CD4-positive, alpha-beta T cell (primary cell): ENCODE measurements at regions not wholly inside any gene's neighbourhood (a gene's known extent, or its start where the extent isn't known, plus 50 kb on each side); places are given as distances from the start of the nearest gene placed in this dataset.

Source experiments
- ATAC-seq: fragments of 200-7000 bp; cut with Tn5 transposase; one replicate; pipeline ENCODE4 v1.10.0; 2022; ENCODE audit warnings: mild to moderate bottlenecking; ENCODE audit not compliant: poor library complexity
- CTCF ChIA-PET: fragments of 350-600 bp; sonication (Branson Sonifier 250); formaldehyde crosslinking; loops from one replicate; lab custom pipeline; 2021; ENCODE audit warnings: antibody characterized with exemption, inconsistent platforms; lab: Charles Lee
- POLR2A ChIA-PET: fragments of 350-600 bp; sonication (Branson Sonifier 250); formaldehyde crosslinking; loops from one replicate; lab custom pipeline; 2021; ENCODE audit warnings: antibody characterized with exemption, inconsistent platforms; lab: Charles Lee
- DNase-seq, 14 experiments: peaks; one replicate each; pipeline ENCODE4 v3.0.0-alpha.2; 2013 to 2020; ENCODE audit warnings: mixed read lengths in 2 of 14
- H3K27ac ChIP-seq, 2 donors: one replicate each; pipeline versions ENCODE4 v1.5.1 to v1.7.0; 2013; ENCODE audit warnings: low read length in 2 of 2, low read depth in 1 of 2, mild to moderate bottlenecking in 1 of 2
- H3K27me3 ChIP-seq, 2 experiments: 1 replicate in 1 of 2; 2 replicates in 1 of 2; pipeline versions ENCODE4 v1.6.1 to v1.7.0; 2013; ENCODE audit warnings: low read length in 2 of 2, control low read depth in 1 of 2, mild to moderate bottlenecking in 1 of 2, moderate library complexity in 1 of 2; ENCODE audit not compliant: insufficient read depth in 2 of 2, control insufficient read depth in 1 of 2
- H3K36me3 ChIP-seq: one replicate; pipeline ENCODE4 v1.6.1; 2013; ENCODE audit warnings: low read length, control low read depth; ENCODE audit not compliant: insufficient read depth
- H3K4me1 ChIP-seq: one replicate; pipeline ENCODE4 v1.6.1; 2013; ENCODE audit warnings: low read length, control low read depth; ENCODE audit not compliant: insufficient read depth
- H3K4me3 ChIP-seq: one replicate; pipeline ENCODE4 v1.5.1; 2013; ENCODE audit warnings: mild to moderate bottlenecking, low read length, moderate library complexity
- H3K9me3 ChIP-seq, 2 experiments: 1 replicate in 1 of 2; 2 replicates in 1 of 2; pipeline versions ENCODE4 v1.6.1 to v1.7.0; 2013; ENCODE audit warnings: low read length in 2 of 2, mild to moderate bottlenecking in 2 of 2, control low read depth in 1 of 2, moderate library complexity in 1 of 2; ENCODE audit not compliant: control insufficient read depth in 1 of 2, insufficient read depth in 1 of 2
- H3K27ac Mint-ChIP-seq: one replicate; pipeline ENCODE4 v1.8.0; 2020; ENCODE audit warnings: mixed read lengths
- H3K27me3 Mint-ChIP-seq: one replicate; pipeline ENCODE4 v1.8.0; 2021; ENCODE audit warnings: mixed read lengths
- H3K36me3 Mint-ChIP-seq: one replicate; pipeline ENCODE4 v1.8.0; 2021; ENCODE audit warnings: low read depth, mixed read lengths
- H3K4me1 Mint-ChIP-seq: one replicate; pipeline ENCODE4 v1.8.0; 2021; ENCODE audit warnings: low read depth, mixed read lengths
- H3K4me3 Mint-ChIP-seq: one replicate; pipeline ENCODE4 v1.8.0; 2020; ENCODE audit warnings: mild to moderate bottlenecking, mixed read lengths
- H3K9me3 Mint-ChIP-seq: one replicate; pipeline ENCODE4 v1.8.0; 2020; ENCODE audit warnings: mixed read lengths
- intact Hi-C, 2 experiments: fragments of 100-400 bp; cut with DNase I in 1 of 2; cut with micrococcal nuclease in 1 of 2; formaldehyde crosslinking; loops; one replicate each; pipeline versions ENCODE4 v1.15.1 to v1.9.0; 2023 to 2025; cut with DNase I, micrococcal nuclease
- TF ChIP-seq, protein P1 (sequence below): fragments of 200-600 bp; IDR thresholded peaks from one replicate; pipeline ENCODE4 v1.8.0; 2022; ENCODE audit warnings: antibody characterized with exemption, mild to moderate bottlenecking

DNA sequence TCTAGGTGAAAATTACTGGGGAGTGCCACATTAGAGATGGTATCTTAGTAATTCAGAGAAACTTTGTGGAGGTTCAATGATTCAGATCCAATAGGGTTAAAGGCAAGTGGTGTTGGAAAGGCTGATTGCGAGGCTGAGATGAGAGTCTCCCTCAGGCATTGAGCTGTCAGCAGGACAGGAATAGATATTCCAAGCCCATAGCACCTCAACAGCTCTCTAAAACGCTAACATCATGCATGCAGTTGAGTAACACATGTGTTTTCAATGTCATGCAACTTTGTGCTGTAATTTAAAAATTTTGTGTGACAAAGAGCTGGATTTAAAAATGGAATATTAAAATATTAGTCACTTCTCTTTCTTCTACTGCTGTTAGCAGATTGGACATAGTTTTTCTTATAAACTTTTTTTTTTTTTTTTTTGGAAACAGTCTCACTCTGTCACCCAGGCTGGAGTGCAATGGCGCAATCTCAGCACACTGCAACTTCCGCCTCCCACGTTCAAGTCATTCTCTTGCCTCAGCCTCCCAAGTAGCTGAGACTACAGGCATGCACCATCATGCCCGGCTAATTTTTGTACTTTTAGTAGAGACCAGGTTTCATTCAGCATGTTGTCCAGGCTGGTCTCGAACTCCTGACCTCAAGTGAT, 173.5 kb upstream of the C1QTNF7 start:
- Histone ChIP-seq H3K4me3 (no peak overlapping the region), H3K9me3 (no peaks in the 10 kb centered on the region), H3K4me1 (no peaks in the 10 kb centered on the region), H3K27me3 (no peaks in the 10 kb centered on the region), H3K36me3 (no peaks in the 10 kb centered on the region), H3K27ac (no peak overlapping the region)
- no peaks in the 10 kb centered on the region for H3K4me1 Mint-ChIP-seq
- no peaks in the 10 kb centered on the region for H3K9me3 Mint-ChIP-seq
- no peak overlapping the region for H3K27ac Mint-ChIP-seq
- ATAC-seq (no peak), DNase-seq (peak in 2 of 14 experiments; percentile 41 to 57)
- ChIA-PET POLR2A (no interaction called here), CTCF (interaction anchor here (0.6 to 0.7 kb wide), 2 partner anchors 25 to 67 kb away, joined by 3 read pairs; no protein-coding TSS in a partner anchor)
- TF ChIP-seq, protein P1, sequence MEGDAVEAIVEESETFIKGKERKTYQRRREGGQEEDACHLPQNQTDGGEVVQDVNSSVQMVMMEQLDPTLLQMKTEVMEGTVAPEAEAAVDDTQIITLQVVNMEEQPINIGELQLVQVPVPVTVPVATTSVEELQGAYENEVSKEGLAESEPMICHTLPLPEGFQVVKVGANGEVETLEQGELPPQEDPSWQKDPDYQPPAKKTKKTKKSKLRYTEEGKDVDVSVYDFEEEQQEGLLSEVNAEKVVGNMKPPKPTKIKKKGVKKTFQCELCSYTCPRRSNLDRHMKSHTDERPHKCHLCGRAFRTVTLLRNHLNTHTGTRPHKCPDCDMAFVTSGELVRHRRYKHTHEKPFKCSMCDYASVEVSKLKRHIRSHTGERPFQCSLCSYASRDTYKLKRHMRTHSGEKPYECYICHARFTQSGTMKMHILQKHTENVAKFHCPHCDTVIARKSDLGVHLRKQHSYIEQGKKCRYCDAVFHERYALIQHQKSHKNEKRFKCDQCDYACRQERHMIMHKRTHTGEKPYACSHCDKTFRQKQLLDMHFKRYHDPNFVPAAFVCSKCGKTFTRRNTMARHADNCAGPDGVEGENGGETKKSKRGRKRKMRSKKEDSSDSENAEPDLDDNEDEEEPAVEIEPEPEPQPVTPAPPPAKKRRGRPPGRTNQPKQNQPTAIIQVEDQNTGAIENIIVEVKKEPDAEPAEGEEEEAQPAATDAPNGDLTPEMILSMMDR, result no peak
- H3K36me3 Mint-ChIP-seq, result no peaks in the 10 kb centered on the region
- H3K27me3 Mint-ChIP-seq, result peaks cover 4% of the 10 kb centered on the region
- intact Hi-C loops, result no loop called here
- H3K4me3 Mint-ChIP-seq, result no peak overlapping the region

DNA sequence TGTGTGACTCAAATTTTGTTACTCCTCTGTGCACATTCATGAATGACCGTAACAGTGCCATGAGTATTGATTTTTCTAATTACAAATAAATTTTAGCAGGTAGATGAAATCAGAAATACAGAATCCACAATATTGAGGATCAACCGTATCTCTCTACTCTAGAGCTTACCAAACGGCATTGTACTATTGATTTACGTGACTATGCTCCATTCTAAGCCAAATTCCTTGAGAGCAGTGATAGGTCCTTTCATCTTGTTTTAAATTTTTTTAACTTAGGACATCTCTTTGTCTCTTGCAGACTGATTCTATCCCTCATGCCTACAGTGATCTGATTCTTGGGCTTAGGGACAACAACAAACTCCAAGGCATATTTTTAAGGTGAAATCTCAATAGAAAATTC, 172.3 kb upstream of the C1QTNF7 start:
- H3K36me3 Mint-ChIP-seq, result no peaks in the 10 kb centered on the region
- H3K27me3 ChIP-seq, result no peaks in the 10 kb centered on the region
- no peaks in the 10 kb centered on the region for H3K36me3 ChIP-seq
- CTCF ChIA-PET, result no interaction called here
- peaks cover 4% of the 10 kb centered on the region for H3K27me3 Mint-ChIP-seq
- no peak overlapping the region for H3K27ac Mint-ChIP-seq
- intact Hi-C loops, result no loop called here
- no peaks in the 10 kb centered on the region for H3K9me3 Mint-ChIP-seq
- no peaks in the 10 kb centered on the region for H3K4me1 Mint-ChIP-seq
- H3K4me3 ChIP-seq, result no peak overlapping the region
- POLR2A ChIA-PET, result no interaction called here
- no peak overlapping the region for H3K27ac ChIP-seq
- H3K4me3 Mint-ChIP-seq, result no peak overlapping the region
- no peak for ATAC-seq
- TF ChIP-seq, protein P1, result no peak
- no peaks in the 10 kb centered on the region for H3K9me3 ChIP-seq
- DNase-seq, result no peak
- H3K4me1 ChIP-seq, result no peaks in the 10 kb centered on the region

DNA sequence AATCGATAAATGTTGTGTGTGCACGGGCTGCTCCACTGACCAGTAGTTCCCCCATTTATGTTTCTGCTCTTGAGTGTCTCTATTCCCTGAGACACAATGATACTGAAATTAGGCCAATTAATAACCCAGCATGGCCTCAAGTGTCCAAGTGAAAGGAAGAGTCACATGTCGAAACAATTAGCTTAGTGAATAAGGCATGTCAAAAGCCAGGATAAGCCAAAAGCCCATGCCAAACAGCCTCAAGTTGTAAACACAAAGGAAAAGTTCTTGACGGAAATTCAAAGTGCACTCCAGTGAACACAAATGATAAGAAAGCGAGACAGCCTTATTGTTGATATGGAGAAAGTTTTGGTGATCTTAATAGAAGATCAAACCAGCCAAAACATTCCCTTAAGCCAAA, 167.1 kb upstream of the C1QTNF7 start:
- Histone ChIP-seq H3K9me3 (peaks cover 6 to 7% of the 10 kb centered on the region in 2 experiments), H3K4me1 (no peaks in the 10 kb centered on the region), H3K27me3 (no peaks in the 10 kb centered on the region), H3K36me3 (no peaks in the 10 kb centered on the region), H3K4me3 (no peak overlapping the region), H3K27ac (no peak overlapping the region)
- ATAC-seq (no peak), DNase-seq (no peak)
- Mint-ChIP-seq H3K27ac (no peak overlapping the region), H3K9me3 (peaks cover 6% of the 10 kb centered on the region), H3K4me1 (no peaks in the 10 kb centered on the region), H3K4me3 (no peak overlapping the region), H3K27me3 (peaks cover 4% of the 10 kb centered on the region), H3K36me3 (no peaks in the 10 kb centered on the region)
- TF ChIP-seq, protein P1, result no peak
- ChIA-PET POLR2A (no interaction called here), CTCF (no interaction called here)
- intact Hi-C loops, result no loop called here
